ENCODE measurements at regions not wholly inside any gene's neighbourhood (a gene's known extent, or its start where the extent isn't known, plus 50 kb on each side); places are given as distances from the start of the nearest gene placed in this dataset.

DNA sequence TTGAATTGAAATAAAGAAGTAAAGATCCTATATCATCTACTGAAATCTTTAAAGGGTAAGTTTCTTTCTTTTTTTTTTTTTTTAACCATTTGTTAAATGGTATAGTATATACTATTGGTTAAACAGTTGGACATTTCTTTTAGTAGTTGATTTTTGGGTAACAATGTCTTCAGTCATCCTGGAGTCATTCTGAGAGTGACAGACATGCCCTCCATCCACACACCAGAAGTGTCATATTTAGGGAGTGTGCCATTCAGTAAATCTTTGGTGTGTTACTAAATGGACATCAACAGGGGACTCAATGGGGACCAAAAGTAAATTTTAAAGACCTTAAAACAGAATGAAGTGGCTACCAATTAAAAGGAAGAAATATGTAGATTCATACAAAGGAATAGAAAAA lies 50.8 kb upstream of the SLC39A10 start:
- no peak for DNase-seq (ENCODE audit: low read depth)

DNA sequence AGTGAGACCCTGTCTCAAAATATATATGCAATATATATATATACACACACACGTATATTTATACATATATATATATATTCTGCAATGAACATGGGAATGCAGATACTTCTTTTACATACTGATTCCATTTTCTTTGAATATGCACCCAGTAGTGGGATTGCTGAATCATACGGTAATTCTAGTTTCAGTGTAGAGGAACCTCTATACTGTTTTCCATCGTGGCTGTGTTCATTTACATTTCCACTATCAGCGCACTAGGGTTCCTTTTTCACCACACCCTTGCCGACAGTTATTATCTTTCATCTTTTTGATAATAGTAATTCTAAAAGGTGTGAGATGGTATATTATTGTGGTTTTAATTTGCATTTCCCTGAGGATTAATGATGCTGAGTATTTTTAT lies 52.3 kb upstream of the SLC39A10 start:
- no peak for DNase-seq (ENCODE audit: low read depth)

GRCh38 chr2:195603998-195604397 lies 53.0 kb upstream of the SLC39A10 start:
- no peak for DNase-seq (ENCODE audit: low read depth)

GRCh38 chr2:195603408-195603807 lies 53.6 kb upstream of the SLC39A10 start:
- no peak for DNase-seq (ENCODE audit: low read depth)

GRCh38 chr2:195602687-195603086 lies 54.3 kb upstream of the SLC39A10 start:
- no peak for DNase-seq (ENCODE audit: low read depth)

DNA sequence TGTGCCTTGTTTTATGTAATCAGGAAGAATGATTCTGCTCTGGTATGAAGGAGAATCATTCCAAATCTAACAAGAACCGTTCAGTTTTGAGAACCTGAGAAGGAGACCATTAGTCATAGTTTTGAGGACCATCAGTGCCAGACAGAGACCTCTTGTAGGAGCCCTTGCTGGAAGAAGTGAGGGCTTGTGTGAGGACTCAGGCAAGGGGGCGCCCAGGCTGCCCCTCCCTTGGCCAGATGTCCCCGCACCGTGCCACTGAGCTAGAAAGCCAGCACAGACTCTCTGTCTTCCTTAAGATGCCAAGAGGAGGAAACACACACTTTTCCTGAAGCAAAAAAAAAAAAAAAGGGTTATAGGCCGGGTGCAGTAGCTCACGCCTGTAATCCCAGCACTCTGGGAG lies 55.7 kb upstream of the SLC39A10 start:
- no peak for DNase-seq (ENCODE audit: low read depth)

DNA sequence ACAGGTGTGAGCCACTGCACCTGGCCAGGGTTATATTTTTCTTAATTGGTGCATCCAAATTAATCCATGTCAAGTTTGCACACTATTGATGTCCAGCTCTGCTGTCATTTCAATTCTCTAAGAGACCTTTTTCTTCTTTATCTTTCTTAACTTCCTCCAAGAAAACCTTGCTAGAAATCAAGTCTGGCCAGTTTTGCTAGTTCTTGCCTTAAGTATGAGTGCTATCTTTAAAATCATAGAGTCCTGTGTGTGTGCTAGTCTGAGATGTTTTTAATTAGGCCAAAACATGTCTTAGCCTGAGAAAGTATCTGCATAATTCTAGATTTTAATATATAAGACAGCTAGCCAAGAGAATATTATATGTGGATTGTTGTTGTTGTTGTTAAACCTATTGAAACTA lies 56.2 kb upstream of the SLC39A10 start:
- DNase-seq (ENCODE audit: low read depth) = no peak

GRCh38 chr2:195596840-195597239 lies 60.2 kb upstream of the SLC39A10 start:
- no peak for DNase-seq (ENCODE audit: low read depth)

- DNase-seq (ENCODE audit: low read depth) = no peak
These were observed 61.2 kb upstream of the SLC39A10 start for GRCh38 chr2:195595825-195596224.

- no peak for DNase-seq (ENCODE audit: low read depth)
These were observed 61.9 kb upstream of the SLC39A10 start for GRCh38 chr2:195594919-195595694.

GRCh38 chr2:195594248-195594647 lies 62.8 kb upstream of the SLC39A10 start:
- DNase-seq (ENCODE audit: low read depth) = no peak

- DNase-seq (ENCODE audit: low read depth) = no peak
These were observed 64.9 kb upstream of the SLC39A10 start for GRCh38 chr2:195592105-195592504.

DNA sequence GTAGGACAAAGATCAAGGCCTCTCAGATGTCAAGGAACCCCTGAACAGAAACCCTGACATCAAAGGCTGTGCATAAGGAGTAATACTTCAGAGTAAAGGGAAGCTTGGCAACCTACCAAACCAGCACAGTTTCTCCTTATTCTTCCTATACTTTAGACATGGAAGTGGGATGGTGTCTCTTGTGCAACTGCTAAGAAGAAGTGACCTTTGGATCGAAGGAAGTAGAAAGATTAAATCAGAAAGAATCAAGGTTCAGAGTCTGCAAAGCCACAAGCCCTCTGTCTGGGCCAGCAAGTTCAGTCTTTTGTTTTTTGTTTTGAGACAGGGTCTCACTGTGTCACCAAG lies 66.2 kb upstream of the SLC39A10 start:
- no peak for DNase-seq (ENCODE audit: low read depth)

DNA sequence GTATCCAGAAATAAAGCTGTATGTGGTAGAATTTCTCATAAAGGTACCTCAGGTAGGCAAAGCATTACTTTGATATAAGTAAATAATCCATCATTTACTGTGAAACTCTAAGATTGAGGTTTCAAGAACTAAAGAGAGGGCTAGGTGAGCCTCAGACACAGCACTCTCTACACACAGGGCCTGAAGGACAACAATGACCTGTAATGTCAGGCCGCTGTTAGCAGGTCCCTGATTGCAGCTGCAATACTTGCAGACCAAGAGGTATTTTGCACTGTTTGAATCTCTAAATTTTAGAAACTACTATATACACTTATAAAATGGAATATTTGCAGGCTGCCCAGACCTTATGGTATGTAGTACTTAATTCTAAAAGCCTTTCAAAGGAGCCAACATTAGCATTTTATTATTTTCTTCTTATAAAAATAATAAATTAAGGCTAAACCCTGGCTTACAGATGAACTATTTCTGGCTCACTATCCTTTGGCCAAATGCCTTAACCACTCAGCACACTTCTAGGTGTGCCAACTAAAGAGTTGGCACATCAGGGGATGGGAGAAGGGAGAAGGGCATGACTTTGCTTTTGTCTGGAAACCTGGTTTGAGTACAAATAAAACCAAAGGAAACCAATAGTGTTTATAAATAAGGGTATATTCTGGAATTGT lies 66.7 kb upstream of the SLC39A10 start:
- DNase-seq (ENCODE audit: low read depth) = no peak

- no peak for DNase-seq (ENCODE audit: low read depth)
These were observed 69.1 kb upstream of the SLC39A10 start for GRCh38 chr2:195587966-195588365.

DNA sequence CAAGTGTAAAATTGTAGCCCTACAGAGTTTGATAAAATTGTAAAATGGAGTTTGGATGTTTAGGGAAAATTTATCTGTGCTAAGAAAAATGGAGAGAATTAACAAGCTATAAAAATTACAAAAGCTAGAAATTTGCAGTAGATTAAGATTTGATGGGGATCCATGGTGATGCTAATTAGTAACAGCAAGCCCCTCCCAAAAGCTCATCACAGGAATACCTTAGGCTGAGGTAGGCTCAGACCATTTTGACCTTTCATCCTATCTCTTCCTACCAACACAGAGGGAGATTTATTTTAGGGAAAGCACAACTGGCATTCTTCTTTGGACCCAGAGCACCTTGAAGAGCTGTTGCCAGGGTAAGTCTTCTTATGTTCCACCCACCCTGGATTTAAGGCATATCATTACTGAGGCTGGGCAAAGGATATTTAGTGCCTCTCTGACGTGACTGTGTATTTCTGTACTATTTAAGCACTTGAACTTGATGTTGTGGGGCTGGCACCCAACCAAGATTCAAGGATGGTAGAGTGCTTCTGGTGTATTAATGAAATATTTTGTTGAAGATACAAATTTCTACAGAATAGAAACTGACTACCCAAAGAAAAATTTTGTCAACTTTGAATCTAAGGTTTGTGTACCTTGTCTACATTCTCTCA lies 70.8 kb upstream of the SLC39A10 start:
- DNase-seq (ENCODE audit: low read depth) = no peak

DNA sequence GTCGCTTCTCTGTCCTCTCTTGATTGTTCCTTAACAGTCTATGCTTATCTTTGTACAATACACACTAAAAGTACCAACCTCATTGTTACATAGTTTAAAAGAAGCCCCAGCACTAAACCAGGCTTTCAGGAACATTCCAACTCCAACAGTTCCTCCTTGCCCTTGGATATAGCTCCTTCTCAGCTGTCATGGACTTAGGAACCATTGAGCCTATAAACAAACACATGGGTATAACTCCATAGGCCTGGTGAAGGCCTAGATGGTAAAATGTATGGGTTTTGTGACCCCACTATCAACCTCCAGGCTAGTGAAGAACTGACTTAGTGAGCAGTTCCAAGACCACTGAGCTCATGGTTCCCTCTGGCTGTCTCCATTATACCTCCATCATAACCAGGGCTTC lies 74.8 kb upstream of the SLC39A10 start:
- no peak for DNase-seq (ENCODE audit: low read depth)

- no peak for DNase-seq (ENCODE audit: low read depth)
These were observed 77.1 kb upstream of the SLC39A10 start for GRCh38 chr2:195579776-195580555.

DNA sequence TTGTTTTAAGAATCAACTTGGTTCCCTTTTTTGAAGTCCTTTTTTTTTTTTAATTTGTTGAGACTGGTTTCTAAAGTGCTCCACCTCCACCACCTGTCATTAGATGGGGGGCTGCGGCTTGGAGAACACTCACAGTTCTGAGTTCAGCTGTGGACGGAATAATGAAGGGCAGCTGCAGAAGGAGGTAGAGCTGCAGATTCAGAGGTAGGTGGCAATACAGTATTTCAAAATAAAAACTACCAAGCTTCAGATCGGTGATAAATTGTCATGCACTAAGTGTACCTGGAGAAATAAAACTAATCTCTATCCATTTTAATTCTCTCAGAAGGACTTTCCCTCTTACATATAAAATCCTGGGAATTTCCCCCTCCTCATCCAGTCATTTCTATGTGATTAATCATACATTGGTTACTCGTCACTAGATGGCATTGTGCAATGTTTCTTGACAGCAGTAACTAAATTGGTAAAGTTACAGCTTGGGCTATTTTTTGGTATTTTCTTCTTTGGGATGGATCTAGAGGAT lies 81.1 kb upstream of the SLC39A10 start:
- peak; percentile 75 for DNase-seq (ENCODE audit: low read depth)

DNA sequence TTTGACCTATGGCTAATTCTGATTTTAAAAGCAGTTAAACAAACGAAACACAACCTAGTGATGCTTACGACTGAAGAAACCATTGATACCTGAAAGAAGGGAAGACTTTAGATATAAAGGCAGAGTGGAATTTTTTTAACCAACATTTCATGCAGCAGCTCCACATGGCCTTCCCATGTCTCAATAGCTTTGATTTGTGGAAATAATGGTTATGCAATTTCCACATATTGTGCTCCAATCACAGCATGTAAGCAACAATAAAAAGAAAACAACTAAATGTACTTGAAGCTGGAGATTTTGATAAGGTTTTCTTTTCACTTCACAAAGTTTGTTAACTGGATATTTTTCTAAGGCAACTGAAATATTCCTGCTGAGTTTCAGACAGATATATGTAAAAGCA lies 82.0 kb upstream of the SLC39A10 start:
- DNase-seq (ENCODE audit: low read depth) = no peak

GRCh38 chr2:195574312-195574711 lies 82.7 kb upstream of the SLC39A10 start:
- DNase-seq (ENCODE audit: low read depth) = no peak
